RWPE2 (cell line): ENCODE measurements at regions not wholly inside any gene's neighbourhood (a gene's known extent, or its start where the extent isn't known, plus 50 kb on each side); places are given as distances from the start of the nearest gene placed in this dataset.

ENCODE experiments used
- ATAC-seq: fragments of 200-7000 bp; cut with Tn5 transposase; 3 replicates; pipeline ENCODE4 v1.9.1; 2021; ENCODE audit warnings: low read depth
- DNase-seq: peaks from one replicate; pipeline ENCODE4 v3.0.0-alpha.2; 2020; ENCODE audit warnings: low spot score
- H3K27ac ChIP-seq: fragments of 450-650 bp; 2 replicates; pipeline ENCODE4 v1.5.1; 2017; ENCODE audit warnings: mild to moderate bottlenecking; ENCODE audit not compliant: poor library complexity, severe bottlenecking
- H3K27me3 ChIP-seq: fragments of 250-450 bp; sonication (Bioruptor Pico); 2 replicates; pipeline ENCODE4 v1.5.1; 2021; ENCODE audit warnings: mild to moderate bottlenecking, moderate library complexity; ENCODE audit not compliant: insufficient read depth, poor library complexity, severe bottlenecking
- H3K36me3 ChIP-seq: fragments of 250-450 bp; sonication (Bioruptor Pico); 2 replicates; pipeline ENCODE4 v1.5.1; 2020; ENCODE audit warnings: low read depth, mild to moderate bottlenecking, moderate library complexity
- H3K4me1 ChIP-seq: fragments of 250-450 bp; sonication (Bioruptor Pico); 2 replicates; pipeline ENCODE4 v1.5.1; 2021; ENCODE audit warnings: mild to moderate bottlenecking, moderate library complexity; ENCODE audit not compliant: insufficient read depth, poor library complexity, severe bottlenecking
- H3K4me3 ChIP-seq: fragments of 250-450 bp; sonication (Bioruptor Pico); 2 replicates; pipeline ENCODE4 v1.5.1; 2021; ENCODE audit warnings: mild to moderate bottlenecking, moderate library complexity; ENCODE audit not compliant: severe bottlenecking
- H3K9me3 ChIP-seq: fragments of 250-450 bp; sonication (Bioruptor Pico); 2 replicates; pipeline ENCODE4 v1.5.1; 2021; ENCODE audit warnings: mild to moderate bottlenecking, moderate library complexity; ENCODE audit not compliant: severe bottlenecking
- TF ChIP-seq, protein P1 (sequence below): fragments of 450-650 bp; IDR thresholded peaks from one replicate; pipeline ENCODE4 v1.5.1; 2017; ENCODE audit warnings: mild to moderate bottlenecking, moderate library complexity; ENCODE audit not compliant: poor library complexity, severe bottlenecking

- H3K9me3 ChIP-seq: no peaks in the 10 kb centered on the region
- ATAC-seq (no peak), DNase-seq (no peak)
- no peaks in the 10 kb centered on the region for H3K36me3 ChIP-seq
- peaks cover 5% of the 10 kb centered on the region for H3K27me3 ChIP-seq
- H3K4me1 ChIP-seq: no peaks in the 10 kb centered on the region
- H3K4me3 ChIP-seq: no peak overlapping the region
- no peak overlapping the region for H3K27ac ChIP-seq
- TF ChIP-seq, protein P1, sequence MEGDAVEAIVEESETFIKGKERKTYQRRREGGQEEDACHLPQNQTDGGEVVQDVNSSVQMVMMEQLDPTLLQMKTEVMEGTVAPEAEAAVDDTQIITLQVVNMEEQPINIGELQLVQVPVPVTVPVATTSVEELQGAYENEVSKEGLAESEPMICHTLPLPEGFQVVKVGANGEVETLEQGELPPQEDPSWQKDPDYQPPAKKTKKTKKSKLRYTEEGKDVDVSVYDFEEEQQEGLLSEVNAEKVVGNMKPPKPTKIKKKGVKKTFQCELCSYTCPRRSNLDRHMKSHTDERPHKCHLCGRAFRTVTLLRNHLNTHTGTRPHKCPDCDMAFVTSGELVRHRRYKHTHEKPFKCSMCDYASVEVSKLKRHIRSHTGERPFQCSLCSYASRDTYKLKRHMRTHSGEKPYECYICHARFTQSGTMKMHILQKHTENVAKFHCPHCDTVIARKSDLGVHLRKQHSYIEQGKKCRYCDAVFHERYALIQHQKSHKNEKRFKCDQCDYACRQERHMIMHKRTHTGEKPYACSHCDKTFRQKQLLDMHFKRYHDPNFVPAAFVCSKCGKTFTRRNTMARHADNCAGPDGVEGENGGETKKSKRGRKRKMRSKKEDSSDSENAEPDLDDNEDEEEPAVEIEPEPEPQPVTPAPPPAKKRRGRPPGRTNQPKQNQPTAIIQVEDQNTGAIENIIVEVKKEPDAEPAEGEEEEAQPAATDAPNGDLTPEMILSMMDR: no peak
Measured at GRCh38 chr15:31195871-31196270, 94.3 kb upstream of the TRPM1 start.

DNA sequence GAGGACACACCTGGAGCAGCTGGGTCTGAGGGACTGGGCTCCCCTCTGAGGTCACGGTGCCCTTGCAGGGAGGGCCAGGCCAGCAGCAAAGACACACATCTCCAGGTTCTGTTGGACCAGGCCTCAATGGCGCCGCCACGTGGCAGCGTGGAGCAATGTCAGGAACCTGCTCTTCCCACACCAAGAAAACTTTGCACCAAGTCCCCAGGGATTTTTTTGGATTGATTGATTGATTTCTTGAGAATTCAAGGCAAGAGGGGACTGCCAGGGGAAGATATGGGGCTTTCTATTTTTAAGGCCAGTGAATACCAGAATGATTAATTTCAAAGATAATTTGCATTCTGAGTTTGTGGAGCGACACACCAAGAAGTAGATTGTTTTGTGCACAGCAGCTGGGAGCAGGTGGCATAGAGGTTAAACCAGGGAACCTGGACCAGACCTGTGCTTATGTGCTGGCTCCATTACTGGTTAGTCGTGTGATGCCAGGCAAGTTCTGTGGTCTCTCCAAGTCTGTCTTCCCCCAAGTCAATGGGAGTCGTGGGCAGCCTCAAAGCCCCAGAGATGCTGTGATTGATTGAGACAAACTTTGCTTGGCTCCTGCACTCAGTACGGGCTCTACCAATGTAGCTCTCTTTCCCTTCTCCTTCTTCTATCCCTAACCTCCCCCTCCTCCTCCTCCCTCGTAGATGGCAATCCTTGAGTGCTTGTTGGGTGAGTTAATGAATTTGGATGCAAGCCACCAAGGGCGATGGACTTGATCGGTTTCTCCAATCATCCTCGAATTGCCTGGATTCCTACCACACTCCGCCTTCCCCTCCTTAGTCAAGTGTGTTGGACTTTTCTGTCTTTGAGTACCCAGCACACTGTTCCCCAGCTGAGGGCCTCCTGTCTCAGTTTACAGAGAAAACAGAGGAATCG is 96.2 kb upstream of the TRPM1 start:
- Histone ChIP-seq H3K27me3 (peaks cover 5% of the 10 kb centered on the region), H3K4me1 (no peaks in the 10 kb centered on the region), H3K9me3 (no peaks in the 10 kb centered on the region), H3K4me3 (no peak overlapping the region), H3K27ac (no peak overlapping the region), H3K36me3 (no peaks in the 10 kb centered on the region)
- no peak for ATAC-seq
- TF ChIP-seq, protein P1: peak; percentile 72
- DNase-seq: no peak

GRCh38 chr15:31200735-31201151 is 99.2 kb upstream of the TRPM1 start:
- Histone ChIP-seq H3K4me3 (no peak overlapping the region), H3K27me3 (peaks cover 5% of the 10 kb centered on the region), H3K27ac (no peak overlapping the region), H3K36me3 (no peaks in the 10 kb centered on the region), H3K9me3 (no peaks in the 10 kb centered on the region), H3K4me1 (no peaks in the 10 kb centered on the region)
- peak; percentile 74 for ATAC-seq
- TF ChIP-seq, protein P1: peak; percentile 62
- DNase-seq: no peak

GRCh38 chr15:31202953-31203352 is 101.4 kb upstream of the TRPM1 start:
- TF ChIP-seq, protein P1: no peak
- DNase-seq: no peak
- Histone ChIP-seq H3K27me3 (peaks cover 5% of the 10 kb centered on the region), H3K36me3 (no peaks in the 10 kb centered on the region), H3K27ac (no peak overlapping the region), H3K9me3 (no peaks in the 10 kb centered on the region), H3K4me3 (no peak overlapping the region), H3K4me1 (no peaks in the 10 kb centered on the region)
- no peak for ATAC-seq

DNA sequence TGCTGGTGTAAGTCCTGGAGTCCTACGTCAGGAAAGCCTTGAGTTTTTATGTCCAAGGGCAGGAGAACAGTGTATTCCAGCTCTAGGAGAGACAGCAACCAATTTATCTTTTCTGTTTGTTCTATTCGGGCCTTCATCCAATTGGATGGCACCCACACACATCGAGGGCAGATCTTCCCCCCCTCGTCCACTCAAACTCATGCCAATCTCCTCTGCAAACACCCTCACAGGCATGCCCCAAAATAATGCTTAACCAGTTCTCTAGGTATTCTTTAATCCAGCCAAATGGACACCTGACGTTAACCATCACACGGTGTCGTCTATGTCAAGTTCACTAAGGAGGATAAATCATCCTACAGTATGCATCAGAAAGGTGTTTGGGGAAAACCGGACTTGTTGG is 102.5 kb upstream of the TRPM1 start:
- ATAC-seq (no peak), DNase-seq (no peak)
- Histone ChIP-seq H3K36me3 (no peaks in the 10 kb centered on the region), H3K27ac (no peak overlapping the region), H3K27me3 (no peaks in the 10 kb centered on the region), H3K9me3 (no peaks in the 10 kb centered on the region), H3K4me3 (no peak overlapping the region), H3K4me1 (no peaks in the 10 kb centered on the region)
- TF ChIP-seq, protein P1: no peak
